ENCODE measurements at regions not wholly inside any gene's neighbourhood (a gene's known extent, or its start where the extent isn't known, plus 50 kb on each side); places are given as distances from the start of the nearest gene placed in this dataset.

GRCh38 chr3:118543832-118544231, 490.8 kb downstream of the IGSF11 start:
- Histone ChIP-seq H3K9me2 (ENCODE audit: insufficient read depth) (no peaks in the 10 kb centered on the region), H3K4me1 (ENCODE audit: insufficient read depth) (no peaks in the 10 kb centered on the region), H3K4me2 (ENCODE audit: unreplicated experiment) (no peak overlapping the region), H3K27ac (no peak overlapping the region), H3K79me2 (ENCODE audit: insufficient read depth) (no peaks in the 10 kb centered on the region), H2AFZ (no peak overlapping the region), H3K9me3 (ENCODE audit: low read depth) (no peaks in the 10 kb centered on the region), H3K27me3 (replicated peaks; ENCODE audit: insufficient read depth) (no peaks in the 10 kb centered on the region), H3F3A (ENCODE audit: insufficient read depth) (no peaks in the 10 kb centered on the region), H3K9ac (no peak overlapping the region), H3K4me3 (no peak overlapping the region), H4K20me1 (ENCODE audit: insufficient read depth) (no peaks in the 10 kb centered on the region), H3K36me3 (ENCODE audit: low read depth) (no peaks in the 10 kb centered on the region)
- TF ChIP-seq EZH2phosphoT487 (IDR thresholded peaks at IDR 0.05; ENCODE audit: insufficient read depth, low read depth) (no peak), EZH2 (IDR thresholded peaks at IDR 0.05; ENCODE audit: insufficient read depth, poor library complexity, severe bottlenecking) (no peak)
- DNase-seq, result no peak
- in situ Hi-C loops (cut with MboI), result no loop called here
- 0 to 3% methylated on average over 1 of the region's 1 CpG for WGBS, 2 experiments (ENCODE audit: low coverage in 1 of 2, low lambda C conversion rate in 2 of 2, missing lambda C conversion rate in 2 of 2)

DNA sequence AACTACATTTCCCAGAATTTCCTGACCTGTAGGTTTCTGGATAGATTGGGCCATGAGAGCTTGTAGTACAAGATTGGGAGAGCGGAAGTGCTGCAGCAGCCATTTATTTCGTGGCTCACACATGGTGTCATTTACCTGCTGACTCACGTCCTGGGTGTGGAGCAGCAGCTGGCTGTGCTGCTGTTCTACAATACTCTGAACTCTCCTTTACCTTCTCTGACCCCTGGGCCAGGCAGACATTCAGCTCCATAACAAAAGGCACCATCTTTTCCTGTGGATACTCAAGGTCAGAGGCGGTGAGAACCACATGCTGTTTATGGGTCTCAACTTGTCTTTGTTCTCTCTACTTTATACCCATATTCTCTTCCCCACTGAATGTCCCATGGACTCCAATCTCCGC, 490.2 kb downstream of the IGSF11 start:
- Histone ChIP-seq H3K27me3 (replicated peaks; ENCODE audit: insufficient read depth) (no peaks in the 10 kb centered on the region), H3K4me2 (ENCODE audit: unreplicated experiment) (no peak overlapping the region), H3K36me3 (ENCODE audit: low read depth) (no peaks in the 10 kb centered on the region), H3F3A (ENCODE audit: insufficient read depth) (no peaks in the 10 kb centered on the region), H3K9ac (no peak overlapping the region), H3K79me2 (ENCODE audit: insufficient read depth) (no peaks in the 10 kb centered on the region), H2AFZ (no peak overlapping the region), H3K4me3 (no peak overlapping the region), H3K27ac (no peak overlapping the region), H3K4me1 (ENCODE audit: insufficient read depth) (no peaks in the 10 kb centered on the region), H3K9me3 (ENCODE audit: low read depth) (no peaks in the 10 kb centered on the region), H4K20me1 (ENCODE audit: insufficient read depth) (no peaks in the 10 kb centered on the region), H3K9me2 (ENCODE audit: insufficient read depth) (no peaks in the 10 kb centered on the region)
- TF ChIP-seq EZH2 (IDR thresholded peaks at IDR 0.05; ENCODE audit: insufficient read depth, poor library complexity, severe bottlenecking) (no peak), EZH2phosphoT487 (IDR thresholded peaks at IDR 0.05; ENCODE audit: insufficient read depth, low read depth) (no peak)
- DNase-seq, result no peak
- in situ Hi-C loops (cut with MboI), result no loop called here
- 16 to 24% methylated on average over 5 of the region's 5 CpGs for WGBS, 2 experiments (ENCODE audit: low coverage in 1 of 2, low lambda C conversion rate in 2 of 2, missing lambda C conversion rate in 2 of 2)

- Histone ChIP-seq H3F3A (ENCODE audit: insufficient read depth) (no peaks in the 10 kb centered on the region), H3K4me1 (ENCODE audit: insufficient read depth) (no peaks in the 10 kb centered on the region), H3K4me3 (no peak overlapping the region), H3K4me2 (ENCODE audit: unreplicated experiment) (no peak overlapping the region), H3K79me2 (ENCODE audit: insufficient read depth) (no peaks in the 10 kb centered on the region), H2AFZ (no peak overlapping the region), H3K9ac (no peak overlapping the region), H3K27ac (no peak overlapping the region), H4K20me1 (ENCODE audit: insufficient read depth) (no peaks in the 10 kb centered on the region), H3K9me3 (ENCODE audit: low read depth) (no peaks in the 10 kb centered on the region), H3K27me3 (replicated peaks; ENCODE audit: insufficient read depth) (no peaks in the 10 kb centered on the region), H3K9me2 (ENCODE audit: insufficient read depth) (no peaks in the 10 kb centered on the region), H3K36me3 (ENCODE audit: low read depth) (no peaks in the 10 kb centered on the region)
- in situ Hi-C loops (cut with MboI), result no loop called here
- DNase-seq, result no peak
- 36 to 43% methylated on average over 4 of the region's 4 CpGs for WGBS, 2 experiments (ENCODE audit: low coverage in 1 of 2, low lambda C conversion rate in 2 of 2, missing lambda C conversion rate in 2 of 2)
- no peak for TF ChIP-seq EZH2phosphoT487 (IDR thresholded peaks at IDR 0.05; ENCODE audit: insufficient read depth, low read depth)
- no peak for TF ChIP-seq EZH2 (IDR thresholded peaks at IDR 0.05; ENCODE audit: insufficient read depth, poor library complexity, severe bottlenecking)
Measured at GRCh38 chr3:118548434-118548833, 486.2 kb downstream of the IGSF11 start.

DNA sequence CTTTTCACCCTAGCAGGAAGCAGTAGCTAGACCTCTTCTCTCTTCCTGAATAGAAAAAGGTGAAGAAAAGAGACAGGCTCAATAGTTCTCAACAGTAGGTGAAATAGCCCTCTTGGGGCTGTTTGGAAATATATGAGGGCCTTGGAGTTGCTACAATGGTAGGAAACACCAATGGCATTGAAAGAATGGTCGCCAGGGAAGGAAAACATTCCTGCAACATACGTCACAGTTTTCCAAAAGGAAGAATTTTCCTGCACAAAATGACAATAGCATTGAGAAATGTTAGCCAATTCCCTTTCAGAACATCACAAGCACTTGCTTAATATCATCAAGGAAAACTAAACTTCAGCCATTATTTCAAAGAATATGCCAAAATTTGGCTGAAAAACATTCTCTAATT, 484.5 kb downstream of the IGSF11 start:
- no peaks in the 10 kb centered on the region for H4K20me1 ChIP-seq (ENCODE audit: insufficient read depth)
- in situ Hi-C loops (cut with MboI), result no loop called here
- TF ChIP-seq EZH2 (IDR thresholded peaks at IDR 0.05; ENCODE audit: insufficient read depth, poor library complexity, severe bottlenecking) (no peak), EZH2phosphoT487 (IDR thresholded peaks at IDR 0.05; ENCODE audit: insufficient read depth, low read depth) (no peak)
- WGBS, 2 experiments (ENCODE audit: low coverage in 1 of 2, low lambda C conversion rate in 2 of 2, missing lambda C conversion rate in 2 of 2), result 0 to 3% methylated on average over 2 of the region's 2 CpGs
- H3K27me3 ChIP-seq (replicated peaks; ENCODE audit: insufficient read depth), result no peaks in the 10 kb centered on the region
- no peak overlapping the region for H2AFZ ChIP-seq
- H3F3A ChIP-seq (ENCODE audit: insufficient read depth), result no peaks in the 10 kb centered on the region
- no peak for DNase-seq
- H3K9me2 ChIP-seq (ENCODE audit: insufficient read depth), result no peaks in the 10 kb centered on the region
- H3K9me3 ChIP-seq (ENCODE audit: low read depth), result no peaks in the 10 kb centered on the region
- H3K4me2 ChIP-seq (ENCODE audit: unreplicated experiment), result no peak overlapping the region
- no peaks in the 10 kb centered on the region for H3K79me2 ChIP-seq (ENCODE audit: insufficient read depth)
- no peak overlapping the region for H3K4me3 ChIP-seq
- H3K36me3 ChIP-seq (ENCODE audit: low read depth), result no peaks in the 10 kb centered on the region
- no peak overlapping the region for H3K9ac ChIP-seq
- H3K4me1 ChIP-seq (ENCODE audit: insufficient read depth), result no peaks in the 10 kb centered on the region
- H3K27ac ChIP-seq, result no peak overlapping the region

GRCh38 chr3:118550556-118550955, 484.1 kb downstream of the IGSF11 start:
- in situ Hi-C loops (cut with MboI), result no loop called here
- no peak overlapping the region for H3K4me2 ChIP-seq (ENCODE audit: unreplicated experiment)
- H4K20me1 ChIP-seq (ENCODE audit: insufficient read depth), result no peaks in the 10 kb centered on the region
- H3K9me2 ChIP-seq (ENCODE audit: insufficient read depth), result no peaks in the 10 kb centered on the region
- TF ChIP-seq EZH2phosphoT487 (IDR thresholded peaks at IDR 0.05; ENCODE audit: insufficient read depth, low read depth), result no peak
- no peak for TF ChIP-seq EZH2 (IDR thresholded peaks at IDR 0.05; ENCODE audit: insufficient read depth, poor library complexity, severe bottlenecking)
- no peak for DNase-seq
- no peak overlapping the region for H3K4me3 ChIP-seq
- no peaks in the 10 kb centered on the region for H3F3A ChIP-seq (ENCODE audit: insufficient read depth)
- no peak overlapping the region for H2AFZ ChIP-seq
- no peaks in the 10 kb centered on the region for H3K79me2 ChIP-seq (ENCODE audit: insufficient read depth)
- no peaks in the 10 kb centered on the region for H3K4me1 ChIP-seq (ENCODE audit: insufficient read depth)
- H3K9me3 ChIP-seq (ENCODE audit: low read depth), result no peaks in the 10 kb centered on the region
- H3K27me3 ChIP-seq (replicated peaks; ENCODE audit: insufficient read depth), result no peaks in the 10 kb centered on the region
- H3K36me3 ChIP-seq (ENCODE audit: low read depth), result no peaks in the 10 kb centered on the region
- H3K9ac ChIP-seq, result no peak overlapping the region
- H3K27ac ChIP-seq, result no peak overlapping the region

Measured in GM23248 (cell line).